Stimulated activated naive CD4-positive, alpha-beta T cell (primary cell): ENCODE measurements at regions not wholly inside any gene's neighbourhood (a gene's known extent, or its start where the extent isn't known, plus 50 kb on each side); places are given as distances from the start of the nearest gene placed in this dataset.

ENCODE experiments used
- DNase-seq, 6 experiments: peaks; one replicate each; lab custom pipeline; 2025; lab: John Stamatoyannopoulos, UW

DNA sequence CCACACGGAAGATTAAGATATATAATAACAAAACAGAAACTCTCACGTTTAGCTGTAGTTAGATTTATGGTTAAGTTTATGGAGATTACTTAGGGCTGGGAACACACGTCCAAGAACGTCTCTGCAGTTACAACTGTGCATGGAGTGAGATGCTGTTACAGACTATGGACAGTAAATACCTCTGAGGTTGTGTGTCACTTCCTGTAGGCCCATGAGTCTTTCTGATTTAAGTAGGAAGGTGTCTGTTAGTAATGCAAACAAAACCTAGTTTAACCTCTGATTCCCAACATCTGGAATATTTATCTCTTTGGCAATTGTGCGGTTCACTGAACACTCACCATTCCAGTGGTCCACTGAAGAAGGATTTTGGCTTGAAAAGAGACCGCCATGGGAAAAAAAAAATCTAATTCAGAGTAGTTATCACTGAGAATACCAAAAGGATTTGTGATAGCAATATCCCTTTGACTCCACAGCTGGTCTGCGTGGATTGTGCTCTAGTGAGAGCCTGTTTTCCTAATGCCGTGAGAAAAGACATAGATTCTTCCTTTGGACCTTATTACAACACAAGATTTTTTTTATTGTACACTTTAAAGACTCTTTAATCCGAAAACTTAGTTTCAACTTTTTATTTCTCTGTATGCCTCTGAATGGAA is 478.2 kb upstream of the CITED2 start:
- DNase-seq: no peak

DNA sequence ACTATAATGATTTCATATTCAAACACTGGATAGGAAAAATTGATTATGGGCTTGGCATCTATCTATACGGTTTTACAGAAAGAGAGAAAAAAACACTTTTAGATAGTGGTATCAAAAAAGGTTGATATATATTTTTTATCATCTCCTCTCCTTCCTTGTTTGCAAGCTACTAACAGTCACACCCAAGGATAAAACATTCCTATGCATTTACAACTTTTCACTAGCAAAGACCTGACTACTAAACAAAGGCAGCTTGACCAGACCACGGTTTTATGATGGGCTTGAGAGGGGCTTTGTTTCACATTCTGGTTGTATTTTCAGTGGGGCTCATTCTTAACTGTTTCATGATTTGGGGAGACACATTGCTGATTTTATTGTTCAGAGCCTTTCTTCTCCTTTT is 477.6 kb upstream of the CITED2 start:
- no peak for DNase-seq

DNA sequence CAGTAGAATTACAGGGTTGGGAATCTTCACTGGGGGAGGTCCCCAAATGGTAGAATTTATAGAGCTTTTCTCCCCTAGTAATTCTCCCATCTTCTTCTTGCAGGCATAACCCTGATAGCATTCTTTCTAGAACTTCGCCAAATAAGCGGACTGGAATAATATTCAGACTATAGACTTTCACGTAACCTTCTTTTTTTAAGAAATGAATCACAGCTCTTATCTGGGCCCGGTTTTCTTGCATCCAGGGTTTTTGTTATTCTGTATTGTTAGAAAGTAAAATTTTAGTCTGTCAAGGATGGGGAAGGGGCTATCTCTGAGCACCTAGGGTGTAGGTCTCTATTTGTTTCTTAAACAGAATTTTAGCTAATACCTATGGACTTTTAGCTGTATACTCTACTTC is 476.8 kb upstream of the CITED2 start:
- no peak for DNase-seq

DNA sequence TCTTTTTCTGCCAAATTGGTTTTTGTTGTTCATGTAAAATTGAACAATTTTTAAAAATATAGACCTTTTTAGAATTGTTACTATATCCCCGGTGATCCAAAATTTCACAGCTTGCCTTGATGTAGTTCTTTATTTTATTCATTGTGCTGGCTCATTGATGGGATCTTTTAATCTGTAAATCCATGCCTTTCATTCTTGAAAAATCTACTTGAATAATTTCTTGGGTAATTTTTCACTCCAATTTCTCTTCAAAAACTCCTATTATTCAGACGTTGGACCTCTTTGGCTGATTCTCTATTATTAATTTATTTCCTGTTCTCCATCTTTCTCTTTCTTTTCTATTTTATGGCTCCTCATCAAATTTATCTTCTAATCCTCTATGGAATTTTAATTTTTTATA is 476.1 kb upstream of the CITED2 start:
- DNase-seq: no peak

DNA sequence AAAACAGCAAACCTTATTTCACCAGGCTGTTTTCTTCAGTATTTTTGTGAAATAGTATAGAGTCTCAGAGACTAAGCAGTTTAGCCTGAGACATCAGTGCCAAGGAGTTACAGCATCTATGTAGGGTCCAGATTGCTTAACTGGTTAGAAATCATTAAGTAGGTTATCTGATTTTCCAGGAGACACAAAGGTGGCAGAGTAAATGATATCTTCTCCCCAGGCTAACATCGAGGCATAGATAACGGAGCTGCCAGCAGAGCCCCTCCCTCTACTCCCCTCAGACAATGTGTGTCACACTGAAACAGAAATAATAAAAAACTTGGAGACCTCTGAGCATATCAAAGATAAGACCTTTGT is 473.0 kb upstream of the CITED2 start:
- DNase-seq: no peak

DNA sequence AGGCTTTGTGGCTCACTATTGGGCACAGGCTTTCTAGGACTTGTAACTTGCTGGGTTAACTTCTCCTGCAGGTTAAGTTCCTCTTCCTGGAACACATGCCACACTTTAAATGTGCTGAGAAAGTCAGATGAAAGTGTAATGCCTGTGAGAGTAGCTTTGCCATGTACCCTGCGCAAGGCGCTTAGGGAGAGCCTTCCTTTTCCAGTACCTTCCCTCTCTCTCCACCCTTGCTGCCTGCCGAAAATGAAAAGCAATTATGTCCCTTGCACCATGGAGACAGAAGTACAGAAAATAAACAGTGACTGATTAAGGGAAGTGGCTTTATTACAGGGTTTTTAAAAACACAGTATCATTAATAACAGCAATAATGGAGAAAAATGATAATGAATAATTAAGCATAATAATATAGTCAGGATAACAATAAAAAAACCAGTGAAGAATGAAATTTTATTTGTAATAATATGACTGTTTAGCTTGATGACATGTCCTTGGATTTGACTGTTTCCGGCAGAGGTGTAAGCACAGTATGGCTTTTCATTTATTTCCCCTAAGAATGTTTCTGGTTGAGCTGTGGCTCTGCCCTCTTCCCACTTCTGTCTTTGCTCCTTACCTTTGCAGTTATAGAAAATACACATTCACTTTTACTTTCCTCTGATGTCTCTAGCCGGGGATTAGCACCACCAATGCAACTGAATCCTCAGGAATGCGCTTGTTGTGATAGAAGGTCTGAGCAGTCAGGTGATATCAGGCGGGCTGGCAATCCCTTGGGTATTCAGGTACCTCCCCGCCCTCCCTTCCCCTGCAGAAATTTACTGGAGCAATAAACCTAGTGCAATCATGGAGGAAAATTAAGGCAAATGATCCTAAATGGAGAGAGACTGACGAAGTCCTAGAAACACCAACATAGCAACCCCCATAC is 472.3 kb upstream of the CITED2 start:
- no peak for DNase-seq

DNA sequence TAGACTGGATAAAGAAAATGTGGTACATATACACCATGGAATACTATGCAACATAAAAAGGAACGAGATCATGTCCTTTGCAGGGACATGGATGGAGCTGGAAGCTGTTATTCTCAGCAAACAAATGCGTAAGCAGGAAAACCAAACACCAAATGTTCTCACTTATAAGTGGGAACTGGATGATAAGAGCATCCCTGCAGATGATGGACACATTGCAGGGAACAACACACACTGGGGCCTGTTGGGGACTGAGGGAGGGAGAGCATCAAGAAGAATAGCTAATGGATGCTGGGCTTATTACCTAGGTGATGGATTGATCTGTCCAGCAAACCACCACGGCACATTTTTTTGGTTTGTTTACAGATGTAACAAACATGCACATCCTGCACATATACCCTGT is 470.5 kb upstream of the CITED2 start:
- no peak for DNase-seq

DNA sequence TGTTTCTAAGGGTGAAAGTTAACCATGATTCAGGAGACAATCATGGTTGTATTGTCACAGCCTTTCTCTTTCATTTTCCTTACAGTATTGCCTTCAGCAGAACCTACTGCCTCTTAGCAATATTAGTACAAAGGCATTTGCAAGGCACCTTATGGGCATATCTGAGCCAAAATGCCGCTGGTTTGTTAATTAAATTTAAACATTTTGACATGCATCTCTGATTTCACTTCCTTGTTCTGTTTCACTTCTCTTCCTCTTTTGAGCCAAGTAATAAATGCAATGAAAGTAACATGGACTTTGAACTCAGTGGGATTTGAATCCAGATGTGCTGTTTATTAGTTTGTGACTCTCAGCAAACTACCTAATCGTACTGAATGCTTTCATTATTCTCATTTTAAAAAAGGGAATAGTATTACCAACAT is 467.4 kb upstream of the CITED2 start:
- DNase-seq: no peak

DNA sequence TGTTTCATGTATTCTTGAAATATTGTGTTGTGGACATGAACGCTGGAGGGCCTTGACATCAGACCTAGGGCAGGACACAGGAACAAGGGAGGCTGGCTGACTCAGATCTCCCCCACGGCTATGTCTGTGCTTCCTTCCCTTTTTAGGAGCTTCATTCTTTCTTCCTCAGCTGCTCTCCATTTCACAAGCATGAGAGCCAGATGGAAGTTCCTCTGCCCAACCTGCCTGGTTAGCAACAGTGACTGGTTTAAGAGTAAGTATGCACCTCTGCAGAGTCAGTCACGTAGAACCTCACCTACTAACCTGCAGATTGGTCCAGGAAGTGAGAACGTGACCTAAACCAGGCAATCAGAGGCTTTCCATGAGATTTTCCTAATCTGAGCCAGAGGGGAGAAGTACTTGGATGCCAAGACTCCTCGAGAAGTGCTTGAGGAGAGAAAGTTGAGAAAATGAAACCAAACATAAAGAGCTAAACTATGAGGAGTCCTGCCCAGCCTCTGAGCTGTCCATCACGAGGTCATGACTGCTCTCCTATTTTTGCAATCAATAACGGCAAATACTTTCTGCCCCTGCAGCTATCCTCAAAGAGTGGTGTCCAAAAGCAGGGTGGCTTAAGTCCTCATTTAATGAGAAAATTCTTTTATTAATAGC is 465.2 kb upstream of the CITED2 start:
- no peak for DNase-seq

DNA sequence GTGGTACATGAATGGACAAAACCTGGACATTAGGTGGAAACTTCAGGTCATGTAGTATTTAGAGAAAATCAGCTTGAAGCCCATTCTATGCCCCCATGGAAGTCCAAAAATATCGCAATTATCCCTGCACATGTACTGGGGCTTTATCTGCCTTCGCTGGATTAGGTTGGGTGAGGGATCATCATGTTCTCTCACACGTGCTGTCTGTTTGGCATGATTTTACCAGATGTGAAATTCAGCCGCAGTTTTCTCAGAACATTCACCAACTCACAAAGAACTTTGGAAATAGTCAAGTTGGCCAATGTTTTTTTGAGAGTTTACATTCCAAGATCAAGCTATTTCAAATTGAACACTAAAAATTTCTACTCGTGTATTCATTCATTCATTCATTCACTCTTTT is 459.8 kb upstream of the CITED2 start:
- no peak for DNase-seq

DNA sequence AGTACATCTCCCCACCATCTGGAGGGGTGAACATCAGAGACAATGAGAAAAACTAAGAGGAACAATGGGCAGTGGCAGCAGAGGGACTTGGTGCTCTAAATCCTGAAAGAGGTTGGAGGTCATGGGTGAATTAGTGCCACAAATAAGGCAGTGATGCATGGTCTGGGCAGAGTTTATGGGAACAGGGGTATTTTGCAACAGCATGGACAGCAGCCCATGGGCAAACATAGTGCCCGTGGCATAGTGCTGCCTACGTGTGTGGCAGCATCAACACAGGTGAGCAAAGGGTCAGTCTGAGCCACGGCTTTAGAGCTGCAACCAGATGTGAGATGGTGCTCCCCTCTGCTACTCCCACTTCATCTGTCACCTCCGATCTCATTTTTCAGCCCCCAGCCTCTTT is 459.1 kb upstream of the CITED2 start:
- no peak for DNase-seq

DNA sequence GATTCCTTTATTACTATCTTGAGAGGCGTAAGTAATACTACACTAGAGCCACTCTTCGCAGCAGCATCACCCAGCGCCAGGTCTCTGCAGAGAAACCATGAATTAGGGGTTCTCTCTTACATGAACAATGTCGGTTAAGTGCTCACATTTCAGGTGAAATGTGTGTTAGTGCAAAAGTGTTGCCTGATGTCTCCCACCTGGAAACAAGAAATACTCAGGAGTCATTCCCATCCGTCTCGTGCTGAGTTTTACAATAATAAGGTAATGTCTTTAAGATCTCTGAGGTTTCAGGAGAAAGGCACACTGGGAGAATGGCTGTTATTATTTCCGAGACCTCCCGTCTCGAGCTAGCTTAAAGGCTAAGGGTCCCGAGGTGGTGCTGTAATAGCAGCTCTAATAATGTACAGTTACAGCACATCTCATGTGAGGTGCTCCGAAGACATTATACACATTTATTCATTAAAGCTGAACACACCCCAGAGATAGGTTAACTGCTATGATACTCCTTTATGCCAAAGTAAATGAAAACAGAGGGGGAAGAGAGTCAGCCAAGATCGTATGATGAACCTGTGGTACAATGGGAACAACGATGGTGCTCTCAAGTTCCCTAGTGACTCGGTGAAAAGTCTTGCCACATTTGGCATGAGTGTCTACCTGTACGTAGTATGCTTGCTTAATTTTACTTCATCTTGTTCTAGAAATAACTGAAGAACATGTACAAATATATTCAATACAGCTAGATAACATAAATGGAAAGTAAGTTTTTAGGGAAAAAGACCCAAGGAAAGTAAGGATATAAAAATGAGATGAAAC is 458.3 kb upstream of the CITED2 start:
- no peak for DNase-seq

DNA sequence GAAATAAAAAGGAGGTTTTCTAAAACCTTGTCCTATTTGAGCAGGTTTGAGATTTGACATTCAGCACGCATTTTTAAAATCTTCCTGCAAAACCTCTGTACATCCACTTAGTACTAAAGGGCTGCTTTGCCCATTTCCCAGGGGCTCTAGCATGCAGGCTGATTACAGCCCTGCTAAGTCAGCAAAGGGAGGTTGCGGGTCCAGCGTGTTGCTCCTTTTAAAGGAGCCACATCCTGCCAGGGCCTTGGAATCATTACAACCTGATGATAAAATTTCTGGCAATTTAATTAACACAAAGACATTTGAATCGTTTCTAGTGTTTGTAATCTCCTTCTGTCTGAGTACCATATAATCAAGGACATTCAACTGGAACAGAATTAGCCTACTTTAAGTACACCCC is 455.1 kb upstream of the CITED2 start:
- no peak for DNase-seq

DNA sequence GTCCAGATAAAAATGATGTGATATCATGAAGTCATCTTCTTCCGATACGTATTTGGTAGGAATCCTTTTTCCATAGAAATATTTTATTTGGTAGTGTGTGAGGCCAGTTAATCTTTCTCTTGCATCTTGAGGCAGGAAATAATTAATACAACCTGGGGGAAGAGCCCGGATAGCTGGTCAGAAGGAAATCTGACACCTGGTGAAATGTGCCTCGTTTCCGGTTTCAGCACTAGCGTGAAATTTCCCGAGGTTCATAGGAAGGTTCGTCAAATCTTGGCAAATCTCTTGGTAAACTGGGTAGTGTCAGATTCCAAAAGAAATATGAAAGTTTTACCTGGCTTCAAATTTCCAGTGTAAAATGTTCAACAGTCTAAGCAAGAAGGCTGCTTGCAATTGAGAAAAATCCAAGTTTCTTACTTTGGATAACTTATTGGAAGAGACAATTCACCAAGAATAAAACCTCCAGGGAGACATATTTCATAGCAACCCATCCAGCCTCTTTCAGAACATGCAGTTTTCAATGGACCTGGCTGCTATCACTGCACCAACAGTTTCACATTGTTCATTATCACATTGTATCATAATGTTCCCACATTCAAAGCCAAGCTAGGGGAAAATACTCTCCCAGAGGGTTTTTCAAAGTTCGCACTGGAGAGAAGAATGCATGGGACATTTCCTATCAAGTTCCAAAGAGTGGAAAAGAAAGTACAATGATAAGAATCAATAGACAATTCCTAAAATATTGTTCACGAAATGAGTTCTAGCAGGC is 454.5 kb upstream of the CITED2 start:
- DNase-seq: no peak

DNA sequence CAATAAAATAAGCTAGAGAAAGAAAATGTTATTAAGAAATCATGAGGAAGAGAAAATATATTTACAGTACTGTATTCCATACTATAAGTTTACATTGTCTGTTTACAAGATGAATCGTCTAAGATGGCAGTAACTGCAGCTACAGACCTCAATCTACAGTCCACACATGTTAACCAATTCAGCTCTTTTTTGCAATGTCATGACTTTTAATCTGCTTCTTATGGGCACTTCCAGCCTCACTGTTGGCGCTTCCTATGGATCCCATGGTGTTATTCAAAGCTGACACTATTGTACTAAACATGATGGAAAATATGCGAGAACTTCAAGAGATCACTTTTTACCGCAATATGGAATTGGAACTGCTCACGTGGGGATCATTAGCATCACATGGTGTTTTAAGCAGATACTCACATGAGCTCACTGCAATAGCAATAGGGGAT is 451.5 kb upstream of the CITED2 start:
- no peak for DNase-seq

DNA sequence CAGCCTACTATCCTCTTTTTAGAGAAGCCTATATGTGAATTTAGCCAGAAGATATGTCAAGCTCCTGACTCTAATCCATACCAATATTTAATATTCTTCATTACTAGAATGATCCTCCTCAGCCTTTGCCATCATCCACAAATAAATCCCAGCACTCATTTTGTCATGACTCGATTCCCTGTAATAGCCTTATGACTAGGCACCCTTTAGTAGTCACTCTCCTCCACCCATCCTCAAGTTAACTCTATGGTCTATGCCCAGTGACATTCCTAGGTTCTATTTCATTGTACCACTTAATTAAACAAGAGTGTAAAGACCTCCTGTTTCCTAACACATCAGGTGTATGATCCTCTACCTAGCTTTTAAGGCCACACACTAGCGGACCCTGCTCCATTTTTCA is 450.4 kb upstream of the CITED2 start:
- no peak for DNase-seq

DNA sequence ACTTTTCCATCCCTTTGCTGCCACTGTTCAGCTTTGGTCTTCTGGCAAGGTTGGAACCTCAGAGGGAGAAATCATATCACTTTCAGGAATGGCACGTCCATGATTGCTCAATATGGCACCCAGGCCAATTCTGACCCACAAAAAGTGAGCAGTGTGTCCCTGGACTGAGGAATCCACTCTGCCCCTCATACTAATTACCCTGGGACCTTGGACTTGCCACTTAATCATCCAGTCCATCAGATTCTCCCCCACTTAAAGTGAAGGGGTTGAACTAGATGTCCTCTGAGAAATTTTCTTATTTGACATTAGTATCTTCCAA is 449.3 kb upstream of the CITED2 start:
- DNase-seq: no peak

DNA sequence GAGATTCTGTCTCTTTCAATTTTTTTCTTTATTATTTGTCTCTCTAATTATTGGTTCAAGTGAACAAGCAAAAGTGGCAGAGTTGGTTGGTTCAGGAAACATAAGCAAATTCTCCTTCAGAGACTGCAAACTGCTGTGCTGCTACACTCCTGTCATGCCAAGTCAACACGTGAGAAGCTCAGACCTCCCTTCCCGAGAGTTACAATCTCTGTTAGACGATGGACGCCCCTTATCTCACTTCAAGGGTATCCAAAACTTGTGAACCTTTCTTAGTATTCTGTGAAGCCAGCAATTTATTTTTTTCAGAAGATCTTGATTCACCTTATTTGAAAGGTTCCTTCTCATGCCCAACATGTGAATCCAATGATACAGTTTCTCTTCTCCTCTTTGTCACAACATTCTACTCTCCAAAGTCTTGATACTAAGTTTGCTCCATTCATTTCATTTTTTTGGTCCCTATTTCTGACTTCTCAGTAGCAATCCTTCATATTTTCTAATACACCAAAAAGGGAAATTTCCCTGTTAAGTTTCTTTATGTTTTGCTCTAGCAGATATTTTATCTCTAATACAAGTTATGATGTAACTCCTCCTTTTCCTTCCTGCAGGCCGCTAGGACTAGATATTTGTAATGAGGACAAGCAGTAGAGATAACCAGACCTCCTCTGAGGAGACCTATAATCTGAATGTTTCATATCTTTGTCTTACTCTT is 448.8 kb upstream of the CITED2 start:
- DNase-seq: no peak

DNA sequence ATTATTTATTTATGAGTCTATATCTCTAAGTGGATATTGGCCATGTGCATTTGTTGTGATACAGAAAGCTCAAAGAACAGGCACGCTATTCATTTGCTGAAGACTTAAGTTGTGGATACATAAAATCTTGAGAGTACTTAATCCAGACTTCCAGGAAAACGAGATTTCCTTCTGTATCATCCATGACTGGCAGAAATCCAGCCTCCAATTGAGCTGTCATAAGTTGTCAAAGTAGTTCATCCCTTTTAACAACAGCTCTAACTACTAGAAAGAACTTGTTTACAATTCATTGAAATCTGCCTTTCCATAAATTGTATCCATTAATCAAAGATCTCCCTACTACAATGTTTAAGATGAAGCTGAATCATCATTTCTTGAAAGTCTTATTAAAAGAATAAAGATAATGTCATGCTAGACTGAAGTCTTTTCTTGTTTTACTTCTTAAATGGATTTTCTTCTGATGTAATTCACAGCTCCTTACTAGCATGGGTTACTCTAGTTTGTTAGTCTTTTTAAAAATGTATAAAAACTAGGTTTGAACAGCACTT is 447.3 kb upstream of the CITED2 start:
- DNase-seq: no peak

DNA sequence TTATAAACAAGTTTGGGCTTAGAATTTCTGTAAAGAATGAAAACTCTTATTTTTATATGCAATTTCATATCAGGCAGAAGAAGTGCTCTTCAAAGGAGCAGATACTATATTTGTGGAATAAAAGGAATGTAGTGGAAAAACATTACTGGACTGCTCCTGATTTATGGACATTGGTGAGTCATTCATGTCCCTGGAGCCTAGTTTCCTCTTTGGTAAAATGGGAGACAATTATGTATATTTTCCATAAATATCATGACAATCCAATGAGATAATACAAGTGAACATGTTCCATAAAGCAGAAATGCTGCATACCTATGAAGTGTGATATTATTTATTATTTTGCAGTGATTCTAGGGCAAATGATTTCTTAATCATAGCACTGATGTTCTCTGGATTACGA is 445.8 kb upstream of the CITED2 start:
- no peak for DNase-seq

DNA sequence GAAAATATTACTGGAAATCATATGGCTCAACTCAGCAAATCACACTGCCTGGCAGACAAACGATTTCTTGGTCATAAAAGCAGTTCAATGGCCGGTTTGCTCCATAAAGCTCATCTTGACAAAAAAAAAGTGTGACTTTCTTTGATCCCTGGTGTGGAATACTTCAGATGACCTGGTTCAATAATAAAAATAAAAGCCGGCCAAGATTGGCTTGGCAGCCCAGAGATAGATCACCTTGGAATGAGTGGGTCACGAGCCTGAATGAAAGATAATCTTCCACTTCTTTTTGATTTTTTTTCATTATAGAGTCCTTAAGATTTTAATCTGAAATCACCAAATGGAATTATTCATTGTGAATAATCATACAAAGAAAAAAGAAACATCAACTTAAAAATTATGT is 445.3 kb upstream of the CITED2 start:
- DNase-seq: no peak
